Body of pancreas (tissue), 4 donors: ENCODE measurements at regions not wholly inside any gene's neighbourhood (a gene's known extent, or its start where the extent isn't known, plus 50 kb on each side); places are given as distances from the start of the nearest gene placed in this dataset.

Experiments
- CTCF ChIP-seq, 7 experiments: fragments of 450-650 bp in 4 of 7; fragments of 200-600 bp in 3 of 7; sonication (generic) in 3 of 7; IDR thresholded peaks; one replicate each; pipeline ENCODE4 v1.5.1; 2016 to 2019; ENCODE audit warnings: antibody characterized with exemption in 7 of 7
- POLR2A ChIP-seq, 3 donors: fragments of 450-650 bp; IDR thresholded peaks; one replicate each; pipeline ENCODE4 v1.6.1; 2016; ENCODE audit warnings: antibody characterized with exemption in 3 of 3, mild to moderate bottlenecking in 2 of 3

GRCh38 chr5:145450286-145450885 lies 384.8 kb downstream of the PRELID2 start:
- TF ChIP-seq CTCF (IDR thresholded peaks at IDR 0.05) (no peak), POLR2A (IDR thresholded peaks at IDR 0.05) (no peak)
